Progenitor cell of endocrine pancreas (in vitro differentiated cells): ENCODE measurements at regions not wholly inside any gene's neighbourhood (a gene's known extent, or its start where the extent isn't known, plus 50 kb on each side); places are given as distances from the start of the nearest gene placed in this dataset.

ENCODE experiments used
- DNase-seq: peaks from one replicate; pipeline ENCODE4 v3.0.0; 2021; ENCODE audit warnings: low spot score; ENCODE audit not compliant: unreplicated experiment
- H3K27ac Mint-ChIP-seq: 2 replicates; pipeline ENCODE4 v1.8.0; 2021; ENCODE audit warnings: mild to moderate bottlenecking, moderate library complexity, mixed read lengths
- H3K27me3 Mint-ChIP-seq: 2 replicates; pipeline ENCODE4 v1.8.0; 2021; ENCODE audit warnings: mixed read lengths
- H3K36me3 Mint-ChIP-seq: 2 replicates; pipeline ENCODE4 v1.8.0; 2022; ENCODE audit warnings: mixed read lengths; ENCODE audit not compliant: insufficient read depth
- H3K4me1 Mint-ChIP-seq: 2 replicates; pipeline ENCODE4 v1.8.0; 2021; ENCODE audit warnings: low read depth, mixed read lengths
- H3K4me3 Mint-ChIP-seq: 2 replicates; pipeline ENCODE4 v1.8.0; 2021; ENCODE audit warnings: low read depth, mild to moderate bottlenecking, moderate library complexity, mixed read lengths
- H3K9me3 Mint-ChIP-seq: 2 replicates; pipeline ENCODE4 v1.8.0; 2021; ENCODE audit warnings: low read depth, mixed read lengths
- CTCF ChIP-seq: fragments of 200-600 bp; sonication (generic); IDR thresholded peaks from one replicate; pipeline ENCODE4 v1.5.0; 2021; ENCODE audit warnings: antibody characterized with exemption, mild to moderate bottlenecking; ENCODE audit not compliant: unreplicated experiment

- no peak for DNase-seq
- TF ChIP-seq CTCF, result no peak
- Mint-ChIP-seq H3K27me3 (peaks cover 4% of the 10 kb centered on the region), H3K9me3 (peaks cover 8% of the 10 kb centered on the region), H3K27ac (no peak overlapping the region), H3K4me3 (no peak overlapping the region), H3K4me1 (peaks cover 2% of the 10 kb centered on the region), H3K36me3 (no peaks in the 10 kb centered on the region)
Observed at GRCh38 chr9:129374651-129375050, 196.6 kb upstream of the IER5L start.

GRCh38 chr9:129374231-129374630, 196.2 kb upstream of the IER5L start:
- no peak for TF ChIP-seq CTCF
- Mint-ChIP-seq H3K27me3 (peaks cover 4% of the 10 kb centered on the region), H3K27ac (no peak overlapping the region), H3K4me3 (no peak overlapping the region), H3K36me3 (no peaks in the 10 kb centered on the region), H3K4me1 (peaks cover 2% of the 10 kb centered on the region), H3K9me3 (peaks cover 8% of the 10 kb centered on the region)
- no peak for DNase-seq

GRCh38 chr9:129373361-129373760, 195.3 kb upstream of the IER5L start:
- Mint-ChIP-seq H3K9me3 (peaks cover 11% of the 10 kb centered on the region), H3K4me3 (no peak overlapping the region), H3K4me1 (peaks cover 2% of the 10 kb centered on the region), H3K36me3 (no peaks in the 10 kb centered on the region), H3K27me3 (peaks cover 4% of the 10 kb centered on the region), H3K27ac (no peak overlapping the region)
- no peak for TF ChIP-seq CTCF
- DNase-seq, result no peak

- Mint-ChIP-seq H3K27me3 (no peaks in the 10 kb centered on the region), H3K9me3 (peaks cover 11% of the 10 kb centered on the region), H3K4me3 (no peak overlapping the region), H3K36me3 (no peaks in the 10 kb centered on the region), H3K27ac (no peak overlapping the region), H3K4me1 (no peaks in the 10 kb centered on the region)
- no peak for TF ChIP-seq CTCF
- DNase-seq, result no peak
Observed at GRCh38 chr9:129370770-129371169, 192.7 kb upstream of the IER5L start.

- Mint-ChIP-seq H3K36me3 (no peaks in the 10 kb centered on the region), H3K27me3 (no peaks in the 10 kb centered on the region), H3K4me3 (no peak overlapping the region), H3K9me3 (peaks cover 8% of the 10 kb centered on the region), H3K27ac (no peak overlapping the region), H3K4me1 (no peaks in the 10 kb centered on the region)
- DNase-seq, result no peak
- no peak for TF ChIP-seq CTCF
Observed at GRCh38 chr9:129368444-129368978, 190.4 kb upstream of the IER5L start.
